HG02759 (cell line): ENCODE measurements at regions not wholly inside any gene's neighbourhood (a gene's known extent, or its start where the extent isn't known, plus 50 kb on each side); places are given as distances from the start of the nearest gene placed in this dataset.

Source experiments
- ATAC-seq: cut with Tn5 transposase; IDR thresholded peaks from one replicate; pipeline ENCODE4 v1.9.1; 2021; ENCODE audit warnings: mild to moderate bottlenecking, moderate library complexity; ENCODE audit not compliant: unreplicated experiment

GRCh38 chr7:35355199-35355598 is 101.3 kb upstream of the TBX20 start:
- ATAC-seq, result no peak

- ATAC-seq, result no peak
Observed at GRCh38 chr7:35353481-35353880, 99.6 kb upstream of the TBX20 start.

- no peak for ATAC-seq
Observed at GRCh38 chr7:35351466-35351865, 97.6 kb upstream of the TBX20 start.

GRCh38 chr7:35348611-35349400 is 94.9 kb upstream of the TBX20 start:
- no peak for ATAC-seq

GRCh38 chr7:35342786-35343185 is 88.9 kb upstream of the TBX20 start:
- no peak for ATAC-seq

DNA sequence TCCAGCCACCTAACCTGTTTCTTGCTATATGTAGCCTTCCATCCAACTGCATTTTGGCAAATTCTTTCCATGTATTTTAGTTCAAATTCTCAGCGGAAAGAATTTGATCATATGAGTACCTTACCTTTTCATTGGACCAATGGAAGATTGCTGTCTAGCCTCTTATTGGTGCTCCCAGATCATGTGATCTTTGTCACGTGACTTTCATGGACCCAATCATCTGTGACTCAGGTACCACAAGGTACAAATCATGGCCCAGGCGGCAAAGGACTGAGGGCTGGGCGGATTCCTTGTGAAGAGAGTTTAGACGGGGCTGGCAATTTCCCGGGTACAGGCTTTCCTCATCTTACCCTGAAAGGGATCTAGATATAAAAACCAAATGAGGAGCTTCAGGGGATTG is 85.9 kb upstream of the TBX20 start:
- ATAC-seq, result no peak

GRCh38 chr7:35336444-35336843 is 82.5 kb upstream of the TBX20 start:
- no peak for ATAC-seq

GRCh38 chr7:35334506-35334905 is 80.6 kb upstream of the TBX20 start:
- ATAC-seq, result no peak

DNA sequence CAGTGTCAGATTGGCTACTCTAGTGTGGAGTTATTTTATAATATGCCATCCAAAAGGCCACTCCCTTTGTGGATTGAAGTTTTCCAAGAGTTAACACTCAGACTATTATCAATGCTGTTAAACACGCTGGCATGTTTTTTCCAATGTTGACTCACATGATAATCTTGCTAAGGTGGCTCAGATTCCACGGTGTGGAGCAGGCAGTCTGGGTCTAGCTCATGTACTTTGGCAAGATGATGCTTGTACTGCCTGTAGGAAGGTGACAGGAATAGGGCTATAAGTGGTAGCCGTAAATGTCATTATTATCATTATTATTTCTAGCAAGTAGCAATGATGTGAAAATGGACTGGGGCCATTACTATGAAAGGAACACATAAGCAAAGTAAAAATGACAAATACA is 79.4 kb upstream of the TBX20 start:
- no peak for ATAC-seq

DNA sequence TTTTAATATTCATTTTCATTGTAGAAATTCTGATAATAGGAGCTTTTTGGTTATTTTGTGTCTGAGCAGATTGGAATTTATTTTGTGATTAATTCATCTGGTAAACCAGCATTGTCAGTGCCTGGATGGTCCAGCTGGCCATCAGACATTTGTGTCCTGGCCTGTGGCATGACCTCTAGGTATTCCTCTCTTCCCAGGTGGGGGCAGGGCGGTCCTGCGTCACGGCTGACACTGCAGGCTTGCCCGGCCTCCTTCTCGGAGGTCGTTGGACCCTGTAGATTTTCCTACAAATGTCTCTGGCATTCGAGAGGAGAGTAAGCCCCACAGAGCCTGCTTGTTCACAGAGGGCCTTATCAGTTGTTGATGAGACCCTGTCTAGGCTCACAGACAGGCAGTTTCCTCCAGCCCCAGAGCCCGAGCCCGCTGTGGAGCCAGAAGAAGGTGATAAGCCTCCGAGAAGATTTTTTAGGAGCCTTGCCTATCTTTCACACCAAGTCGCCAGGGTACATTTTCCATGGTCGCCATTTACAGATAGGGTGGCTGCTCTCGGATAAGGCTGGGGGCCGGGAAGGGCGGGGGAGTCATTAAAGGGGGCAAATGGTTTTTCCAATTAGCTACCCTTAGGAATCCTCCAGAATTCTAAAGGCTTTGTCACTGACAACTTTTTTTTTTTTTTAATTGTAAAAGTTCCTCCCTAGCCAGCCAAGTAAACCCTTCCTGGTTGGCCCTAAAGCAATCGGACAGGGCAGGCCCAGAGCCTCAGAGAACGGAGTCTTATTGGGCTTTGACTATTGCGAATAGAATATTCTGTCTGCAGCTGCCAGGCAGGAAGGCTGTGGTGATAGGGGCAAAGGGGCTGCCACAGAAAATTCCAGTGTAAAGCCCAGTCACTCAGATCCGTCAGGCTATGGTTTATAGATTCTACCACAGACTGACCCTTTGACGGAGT is 78.1 kb upstream of the TBX20 start:
- ATAC-seq, result no peak

- no peak for ATAC-seq
Observed at GRCh38 chr7:35329026-35329425, 75.1 kb upstream of the TBX20 start.

- ATAC-seq, result no peak
Observed at GRCh38 chr7:35319606-35320005, 65.7 kb upstream of the TBX20 start.

GRCh38 chr7:35316549-35316948 is 62.6 kb upstream of the TBX20 start:
- no peak for ATAC-seq

- ATAC-seq, result no peak
Observed at GRCh38 chr7:35315517-35315916, 61.6 kb upstream of the TBX20 start.

- ATAC-seq, result no peak
Observed at GRCh38 chr7:35314354-35314753, 60.5 kb upstream of the TBX20 start.

DNA sequence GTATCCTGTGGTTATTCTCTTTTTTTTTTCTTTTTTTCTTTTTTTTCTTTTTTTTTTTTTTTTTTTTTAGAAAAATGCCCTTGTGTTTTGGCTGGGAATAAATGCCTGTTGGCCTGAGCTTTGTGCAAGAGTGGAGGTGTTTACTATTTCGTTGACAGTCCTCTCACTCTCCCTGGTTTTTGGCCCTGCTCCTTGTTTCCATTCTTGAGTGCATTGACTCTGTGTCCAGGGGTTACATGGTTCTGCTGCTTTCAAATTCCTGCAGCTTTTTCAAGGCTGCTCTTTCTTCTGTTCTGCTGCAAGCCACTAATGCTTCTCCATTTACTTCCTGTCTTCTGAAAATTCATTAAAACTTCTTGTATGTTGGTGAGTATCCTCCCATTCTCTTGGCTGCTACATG is 59.7 kb upstream of the TBX20 start:
- no peak for ATAC-seq
